ENCODE measurements at regions not wholly inside any gene's neighbourhood (a gene's known extent, or its start where the extent isn't known, plus 50 kb on each side); places are given as distances from the start of the nearest gene placed in this dataset.

DNA sequence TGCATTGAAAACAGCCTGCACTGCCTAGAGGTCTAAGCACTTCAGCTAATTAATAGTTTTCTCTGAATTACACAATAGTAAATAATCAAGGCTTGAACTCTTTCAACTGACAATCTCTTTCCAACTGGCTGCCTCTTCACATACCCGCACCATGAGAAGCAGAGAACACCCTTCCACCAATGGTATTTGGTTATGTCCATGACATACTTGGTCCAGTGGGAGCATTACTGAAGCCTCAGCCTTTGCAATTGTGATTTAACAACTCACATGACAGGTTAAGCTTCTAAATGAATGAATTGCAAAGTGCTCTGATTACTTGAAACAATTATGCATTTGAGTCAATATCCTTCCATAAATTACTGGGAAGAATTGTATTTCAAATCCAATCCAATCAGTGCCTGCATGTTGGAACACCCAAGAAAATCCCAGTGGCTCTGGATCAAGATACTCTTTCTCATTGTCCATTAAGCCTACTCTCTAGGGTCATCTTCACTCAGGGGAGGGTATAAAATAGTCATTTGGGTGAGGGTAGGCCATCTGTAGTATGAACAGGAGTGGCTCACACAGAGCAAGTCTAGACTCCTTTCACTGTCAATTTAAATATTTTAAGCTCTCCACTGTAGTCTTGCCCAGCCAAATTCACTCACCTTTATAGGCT, 101.1 kb downstream of the HS1BP3 start:
- in situ Hi-C loops (cut with HindIII; ENCODE audit: low pct_unique_long_range_greater_than_20kb, low sequenced_read_pairs): no loop called here
- TF ChIP-seq JUND (IDR thresholded peaks at IDR 0.05; ENCODE audit: low read depth): no peak
- DNase-seq (ENCODE audit: low read depth in 1 of 2, low spot score in 1 of 2): no peak

DNA sequence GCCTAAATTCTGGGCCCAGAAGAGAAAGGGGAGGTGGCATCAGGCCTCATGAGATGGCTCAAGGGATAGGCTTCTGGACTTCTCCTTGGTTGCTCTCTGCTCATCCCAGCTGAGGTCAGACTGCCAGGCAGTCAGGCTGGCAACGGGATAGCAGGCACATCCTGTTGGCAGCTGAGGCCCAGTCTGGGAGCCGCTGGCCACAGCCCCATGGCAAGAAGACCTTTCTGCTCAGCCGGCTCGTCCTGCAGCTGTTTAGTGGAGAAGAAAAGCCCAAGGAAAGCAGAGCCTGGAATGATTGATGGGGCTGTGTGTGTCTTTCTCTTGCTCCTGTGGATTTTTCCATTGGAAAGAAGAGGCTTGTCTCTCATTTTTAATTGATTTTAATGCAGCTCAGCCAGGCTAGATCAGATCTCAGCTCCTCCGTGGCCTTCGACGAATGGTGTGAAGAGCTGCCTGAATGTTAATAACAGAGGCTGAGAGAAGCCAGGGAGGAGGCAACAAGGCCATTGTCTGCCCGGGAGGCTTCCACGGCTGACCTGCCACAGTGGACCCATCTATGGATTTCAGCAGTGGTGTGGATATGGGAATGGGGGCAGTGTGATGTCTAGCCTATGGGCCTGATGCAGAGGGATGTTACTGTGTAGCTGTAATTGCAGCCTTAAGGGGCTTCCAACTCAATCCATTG, 99.5 kb downstream of the HS1BP3 start:
- in situ Hi-C loops (cut with HindIII; ENCODE audit: low pct_unique_long_range_greater_than_20kb, low sequenced_read_pairs): no loop called here
- no peak for TF ChIP-seq JUND (IDR thresholded peaks at IDR 0.05; ENCODE audit: low read depth)
- peak; percentile 46 to 56 for DNase-seq (ENCODE audit: low read depth in 1 of 2, low spot score in 1 of 2)

DNA sequence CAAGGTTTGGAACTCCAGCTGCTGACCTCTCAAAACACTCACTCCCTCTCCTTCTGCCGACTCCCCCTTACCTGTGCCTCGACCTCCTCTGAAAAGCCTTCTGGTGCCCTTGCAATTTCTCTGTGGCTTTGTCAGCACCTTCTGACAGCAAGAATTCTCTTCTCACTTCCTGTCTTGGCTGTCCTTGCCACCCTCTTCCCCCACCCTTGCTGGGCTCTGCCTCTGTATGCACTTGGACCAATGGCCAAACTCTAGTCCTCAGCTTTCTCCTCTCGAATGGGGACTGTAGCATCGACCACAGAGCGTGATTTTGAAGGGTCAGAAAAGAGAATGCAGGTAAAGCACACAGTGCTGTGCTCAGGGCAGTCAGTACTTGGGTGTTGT, 99.0 kb downstream of the HS1BP3 start:
- TF ChIP-seq JUND (IDR thresholded peaks at IDR 0.05; ENCODE audit: low read depth): no peak
- in situ Hi-C loops (cut with HindIII; ENCODE audit: low pct_unique_long_range_greater_than_20kb, low sequenced_read_pairs): no loop called here
- DNase-seq (ENCODE audit: low read depth in 1 of 2, low spot score in 1 of 2): no peak

DNA sequence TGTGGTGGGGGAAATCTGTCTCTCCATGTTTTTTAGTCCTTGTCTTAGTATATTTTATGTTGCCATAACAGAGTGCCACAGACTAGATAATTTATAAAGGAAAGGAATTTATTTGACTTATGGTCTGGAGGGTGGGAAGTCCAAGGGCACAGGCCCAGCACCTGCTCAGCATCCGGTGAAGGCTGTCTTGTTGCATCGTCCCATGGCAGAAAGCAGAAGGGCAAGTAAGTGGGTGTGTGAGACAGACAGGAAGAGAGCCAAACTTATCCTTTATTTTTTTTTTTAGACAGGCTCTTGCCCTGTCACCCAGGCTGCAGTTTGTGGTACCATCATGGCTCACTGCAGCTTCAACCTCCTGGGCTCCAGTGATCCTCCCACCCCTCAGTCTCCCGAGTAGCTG, 98.1 kb downstream of the HS1BP3 start:
- DNase-seq (ENCODE audit: low read depth in 1 of 2, low spot score in 1 of 2): no peak
- in situ Hi-C loops (cut with HindIII; ENCODE audit: low pct_unique_long_range_greater_than_20kb, low sequenced_read_pairs): no loop called here
- TF ChIP-seq JUND (IDR thresholded peaks at IDR 0.05; ENCODE audit: low read depth): no peak

DNA sequence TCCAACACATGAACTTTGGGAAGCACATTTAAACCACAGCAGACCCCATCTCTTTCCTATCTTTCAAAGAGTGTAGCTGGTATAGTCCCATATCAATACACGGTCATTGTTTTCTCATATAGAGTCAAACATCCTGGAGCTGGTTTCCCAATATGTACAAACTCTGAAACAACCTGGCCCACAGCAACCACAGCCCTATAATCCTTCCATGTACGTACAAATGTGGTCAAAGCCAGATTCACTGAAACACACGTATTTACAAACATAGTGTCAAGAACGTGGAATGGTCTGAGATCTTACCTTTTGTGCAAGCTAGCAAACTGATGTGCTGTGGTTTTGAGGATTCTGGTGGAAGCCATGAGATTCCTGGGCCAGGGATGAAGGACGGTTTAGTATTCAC, 97.3 kb downstream of the HS1BP3 start:
- in situ Hi-C loops (cut with HindIII; ENCODE audit: low pct_unique_long_range_greater_than_20kb, low sequenced_read_pairs): no loop called here
- DNase-seq (ENCODE audit: low read depth in 1 of 2, low spot score in 1 of 2): peak in 1 of 2 experiments; percentile 19
- no peak for TF ChIP-seq JUND (IDR thresholded peaks at IDR 0.05; ENCODE audit: low read depth)

DNA sequence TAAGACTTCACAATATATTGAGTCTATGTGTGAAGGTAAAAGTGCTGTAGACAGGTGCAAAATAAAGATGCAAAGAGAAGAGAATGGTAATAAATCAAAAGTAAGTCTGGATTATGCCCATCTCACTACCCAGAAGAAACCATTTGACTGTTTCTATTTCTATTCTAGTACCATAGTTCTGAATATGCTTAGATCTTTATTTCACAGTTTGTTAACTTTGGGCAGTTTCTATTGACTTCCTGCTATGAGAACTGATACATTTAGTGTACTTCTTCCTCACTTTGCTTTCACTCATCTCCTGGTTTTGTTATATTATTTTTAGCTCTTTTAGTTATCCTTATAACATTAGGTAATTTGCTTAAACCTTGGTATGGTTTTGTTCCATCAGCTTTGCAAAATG, 94.9 kb downstream of the HS1BP3 start:
- DNase-seq (ENCODE audit: low read depth in 1 of 2, low spot score in 1 of 2): no peak
- no peak for TF ChIP-seq JUND (IDR thresholded peaks at IDR 0.05; ENCODE audit: low read depth)
- in situ Hi-C loops (cut with HindIII; ENCODE audit: low pct_unique_long_range_greater_than_20kb, low sequenced_read_pairs): no loop called here

DNA sequence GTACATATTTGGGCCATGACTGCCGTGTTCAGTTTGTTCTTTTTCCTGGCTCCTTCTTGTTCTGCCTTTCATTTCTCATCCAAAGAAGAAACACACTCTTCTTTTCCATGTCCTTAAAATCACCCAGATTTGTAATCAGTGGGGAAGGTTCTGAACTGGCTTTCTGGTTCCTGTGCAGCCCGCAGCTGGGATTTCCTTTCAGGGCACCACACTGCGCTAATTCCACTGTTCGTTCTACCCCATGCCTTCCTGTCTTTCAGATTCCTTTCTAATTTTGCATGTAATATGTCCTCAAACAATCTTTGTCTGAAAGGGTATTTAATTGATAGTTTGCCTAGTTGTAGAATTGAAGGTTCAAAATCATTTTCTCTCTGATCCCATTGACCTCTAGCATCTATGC, 94.1 kb downstream of the HS1BP3 start:
- in situ Hi-C loops (cut with HindIII; ENCODE audit: low pct_unique_long_range_greater_than_20kb, low sequenced_read_pairs): no loop called here
- no peak for DNase-seq (ENCODE audit: low read depth in 1 of 2, low spot score in 1 of 2)
- no peak for TF ChIP-seq JUND (IDR thresholded peaks at IDR 0.05; ENCODE audit: low read depth)

DNA sequence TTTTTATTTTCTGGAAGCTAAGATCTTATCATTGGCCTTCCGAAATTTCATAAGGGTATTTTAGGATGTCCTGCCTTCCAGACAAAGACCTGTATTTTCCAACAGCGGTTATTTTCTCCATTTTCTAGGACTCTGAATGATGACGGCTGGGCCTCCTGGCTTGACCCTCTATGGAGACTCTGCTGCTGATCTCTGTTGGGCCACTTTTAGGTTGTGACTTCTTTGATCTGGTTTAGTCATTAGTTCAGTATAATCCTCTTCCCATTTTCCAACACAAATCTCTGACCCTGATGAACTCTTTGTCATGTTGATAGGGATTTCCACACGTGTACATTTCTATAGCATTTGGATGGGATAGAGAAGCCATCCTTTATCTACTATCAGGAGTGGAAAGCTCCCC, 93.7 kb downstream of the HS1BP3 start:
- no peak for TF ChIP-seq JUND (IDR thresholded peaks at IDR 0.05; ENCODE audit: low read depth)
- in situ Hi-C loops (cut with HindIII; ENCODE audit: low pct_unique_long_range_greater_than_20kb, low sequenced_read_pairs): no loop called here
- no peak for DNase-seq (ENCODE audit: low read depth in 1 of 2, low spot score in 1 of 2)

DNA sequence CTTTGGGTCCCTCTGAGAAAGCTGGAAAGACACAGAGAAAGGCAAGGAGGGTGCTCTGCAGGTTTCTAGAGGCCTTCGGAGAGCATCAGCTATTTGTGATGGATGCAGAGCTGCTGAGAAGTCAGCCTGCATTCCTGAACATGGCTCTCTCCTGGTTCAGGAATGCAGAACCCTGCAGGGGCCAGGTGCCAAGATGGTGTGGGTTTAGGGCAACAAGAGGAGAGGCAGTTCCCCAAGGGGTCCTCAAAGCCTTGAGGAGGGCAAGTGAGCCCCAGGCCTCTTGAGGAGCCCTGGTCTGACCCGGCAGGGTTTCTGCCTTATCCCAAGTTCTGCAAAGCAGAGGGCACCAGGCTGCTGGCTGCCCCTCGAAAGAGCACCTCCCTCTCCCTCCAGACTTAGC, 93.3 kb downstream of the HS1BP3 start:
- no peak for TF ChIP-seq JUND (IDR thresholded peaks at IDR 0.05; ENCODE audit: low read depth)
- no peak for DNase-seq (ENCODE audit: low read depth in 1 of 2, low spot score in 1 of 2)
- in situ Hi-C loops (cut with HindIII; ENCODE audit: low pct_unique_long_range_greater_than_20kb, low sequenced_read_pairs): no loop called here

DNA sequence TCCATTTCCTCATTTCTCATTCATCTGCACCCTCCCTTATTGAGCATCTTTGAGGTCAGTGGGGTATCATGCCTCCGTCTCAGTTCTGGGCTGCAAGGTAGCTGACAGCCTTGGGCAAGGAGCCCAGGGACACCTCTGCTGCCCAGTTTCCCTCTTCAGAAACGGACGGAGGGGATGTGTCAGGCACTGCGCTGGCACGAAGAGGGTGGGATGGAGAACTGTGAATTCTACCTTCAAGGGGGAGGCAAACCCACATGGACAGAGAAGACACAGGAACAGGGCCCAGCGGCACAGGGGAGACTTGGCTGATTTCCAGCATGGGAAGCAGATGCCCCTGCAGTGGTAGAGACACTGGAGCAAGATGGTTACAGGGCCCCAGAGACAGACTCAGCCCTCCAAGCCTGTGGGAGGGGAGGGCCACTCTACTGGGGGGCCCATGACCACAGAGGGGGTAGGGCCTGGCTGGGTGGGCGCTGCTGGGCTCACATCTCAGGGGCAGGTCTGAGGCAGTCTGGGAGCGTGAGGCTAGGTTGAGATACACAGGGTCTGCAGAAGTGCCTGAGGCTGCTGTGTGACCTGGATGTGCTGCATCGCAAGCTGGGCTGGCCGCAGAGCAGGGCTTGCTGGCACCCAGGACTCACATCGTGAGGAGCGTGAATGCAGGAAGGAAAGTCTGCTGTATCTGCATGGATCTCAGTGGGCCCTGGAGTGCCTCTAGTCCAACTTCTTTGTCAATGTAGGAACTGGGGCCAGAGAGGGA, 92.3 kb downstream of the HS1BP3 start:
- no peak for TF ChIP-seq JUND (IDR thresholded peaks at IDR 0.05; ENCODE audit: low read depth)
- in situ Hi-C loops (cut with HindIII; ENCODE audit: low pct_unique_long_range_greater_than_20kb, low sequenced_read_pairs): no loop called here
- no peak for DNase-seq (ENCODE audit: low read depth in 1 of 2, low spot score in 1 of 2)

DNA sequence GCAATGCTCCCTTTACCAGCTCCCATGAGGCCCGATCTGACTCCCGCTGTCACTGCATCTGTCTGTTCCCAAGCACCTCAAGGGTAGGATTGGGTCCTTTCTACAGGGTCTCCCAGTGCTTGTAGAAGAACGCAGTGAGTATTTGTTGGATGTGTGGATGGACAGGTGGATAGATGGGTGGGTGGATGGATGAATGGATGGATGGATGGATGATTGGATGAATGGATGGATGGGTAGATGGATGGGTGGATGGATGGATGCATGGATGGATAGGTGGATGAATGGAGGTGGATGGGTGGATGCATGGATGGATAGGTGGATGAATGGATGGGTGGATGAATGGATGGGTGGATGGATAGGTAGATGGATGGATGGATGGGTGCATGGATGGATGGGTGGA, 91.6 kb downstream of the HS1BP3 start:
- in situ Hi-C loops (cut with HindIII; ENCODE audit: low pct_unique_long_range_greater_than_20kb, low sequenced_read_pairs): no loop called here
- no peak for DNase-seq (ENCODE audit: low read depth in 1 of 2, low spot score in 1 of 2)

DNA sequence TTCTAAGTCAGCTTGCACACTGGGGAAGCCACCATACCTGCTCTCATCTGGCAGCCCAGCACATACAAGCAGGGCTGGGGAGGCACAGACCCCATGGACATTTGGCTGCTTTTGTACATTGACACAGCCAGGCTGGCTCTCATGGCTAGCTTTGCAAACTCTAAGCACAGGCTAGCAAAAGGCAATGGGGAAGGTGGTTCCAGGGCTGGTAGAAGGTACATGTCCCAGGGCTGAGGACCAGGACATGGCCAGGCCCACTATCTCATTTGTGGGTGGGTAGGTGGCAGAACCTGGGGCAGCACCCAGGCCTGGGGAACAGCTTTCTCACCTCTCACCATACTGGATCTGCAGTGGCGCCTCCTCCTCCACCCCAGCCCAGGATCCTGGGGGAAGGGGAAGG, 90.9 kb downstream of the HS1BP3 start:
- in situ Hi-C loops (cut with HindIII; ENCODE audit: low pct_unique_long_range_greater_than_20kb, low sequenced_read_pairs): no loop called here
- no peak for DNase-seq (ENCODE audit: low read depth in 1 of 2, low spot score in 1 of 2)

More for the DNA sequence above, 91.6 kb downstream of the HS1BP3 start:
- TF ChIP-seq JUND (IDR thresholded peaks at IDR 0.05; ENCODE audit: low read depth): no peak

More for the DNA sequence above, 90.9 kb downstream of the HS1BP3 start:
- TF ChIP-seq JUND (IDR thresholded peaks at IDR 0.05; ENCODE audit: low read depth): no peak
